ENCODE measurements at regions not wholly inside any gene's neighbourhood (a gene's known extent, or its start where the extent isn't known, plus 50 kb on each side); places are given as distances from the start of the nearest gene placed in this dataset.

- TF ChIP-seq CTCF (IDR thresholded peaks at IDR 0.05) (no peak), EP300 (IDR thresholded peaks at IDR 0.05) (no peak), POLR2A (IDR thresholded peaks at IDR 0.05) (no peak), POLR2AphosphoS5 (IDR thresholded peaks at IDR 0.05) (no peak)
Observed at GRCh38 chr11:86187027-86187426, 57.5 kb upstream of the EED start.

Measured in upper lobe of left lung (tissue), 4 donors.